ENCODE measurements at regions not wholly inside any gene's neighbourhood (a gene's known extent, or its start where the extent isn't known, plus 50 kb on each side); places are given as distances from the start of the nearest gene placed in this dataset.
"Not testable (repeated sequence)": the region's sequence is repeated elsewhere in the genome, so short reads cannot be mapped to it uniquely, and the experiment has no call there.

GRCh38 chr6:65996096-65996495 lies 289.1 kb upstream of the EYS start:
- TF ChIP-seq CTCF (IDR thresholded peaks at IDR 0.05; ENCODE audit: insufficient read depth, low read depth, low read length): no peak
- Histone ChIP-seq H3K36me3 (ENCODE audit: control insufficient read depth, insufficient read depth, low read length) (no peaks in the 10 kb centered on the region), H3K4me3 (ENCODE audit: low read depth, low read length) (no peak overlapping the region), H3K27me3 (ENCODE audit: control insufficient read depth, insufficient read depth, low read length) (no peaks in the 10 kb centered on the region)
- POLR2A ChIA-PET: no interaction called here
- DNase-seq (ENCODE audit: low read depth): no peak
- CTCF ChIA-PET: no interaction called here

GRCh38 chr6:65989676-65990075 lies 282.6 kb upstream of the EYS start:
- no peak for TF ChIP-seq CTCF (IDR thresholded peaks at IDR 0.05; ENCODE audit: insufficient read depth, low read depth, low read length)
- POLR2A ChIA-PET: no interaction called here
- no peaks in the 10 kb centered on the region for H3K36me3 ChIP-seq (ENCODE audit: control insufficient read depth, insufficient read depth, low read length)
- no peak overlapping the region for H3K4me3 ChIP-seq (ENCODE audit: low read depth, low read length)
- CTCF ChIA-PET: no interaction called here
- no peaks in the 10 kb centered on the region for H3K27me3 ChIP-seq (ENCODE audit: control insufficient read depth, insufficient read depth, low read length)
- no peak for DNase-seq (ENCODE audit: low read depth)

DNA sequence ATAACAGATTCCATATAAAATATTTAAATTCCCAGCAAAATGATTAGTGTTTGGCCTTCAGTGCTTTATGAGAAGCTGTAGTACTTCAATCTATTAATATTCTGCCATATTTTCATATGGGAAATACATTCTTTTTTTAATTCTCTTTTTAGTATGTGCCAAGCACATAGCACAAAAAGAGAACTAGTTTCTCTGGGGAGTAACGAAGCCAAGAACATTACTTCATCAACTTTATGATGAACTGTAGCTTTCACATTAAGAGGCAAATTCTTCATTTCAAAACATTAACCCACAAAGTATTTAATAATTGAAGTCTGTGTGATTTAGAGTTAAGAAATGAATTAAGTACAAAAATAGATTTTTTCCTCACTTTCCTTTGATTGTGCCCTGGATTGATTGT lies 281.0 kb upstream of the EYS start:
- H3K4me3 ChIP-seq (ENCODE audit: low read depth, low read length): no peak overlapping the region
- CTCF ChIA-PET: no interaction called here
- DNase-seq (ENCODE audit: low read depth): no peak
- H3K36me3 ChIP-seq (ENCODE audit: control insufficient read depth, insufficient read depth, low read length): no peaks in the 10 kb centered on the region
- H3K27me3 ChIP-seq (ENCODE audit: control insufficient read depth, insufficient read depth, low read length): no peaks in the 10 kb centered on the region
- POLR2A ChIA-PET: no interaction called here
- no peak for TF ChIP-seq CTCF (IDR thresholded peaks at IDR 0.05; ENCODE audit: insufficient read depth, low read depth, low read length)

GRCh38 chr6:65984089-65984488 lies 277.1 kb upstream of the EYS start:
- POLR2A ChIA-PET: no interaction called here
- Histone ChIP-seq H3K27me3 (ENCODE audit: control insufficient read depth, insufficient read depth, low read length) (no peaks in the 10 kb centered on the region), H3K4me3 (ENCODE audit: low read depth, low read length) (no peak overlapping the region), H3K36me3 (ENCODE audit: control insufficient read depth, insufficient read depth, low read length) (no peaks in the 10 kb centered on the region)
- TF ChIP-seq CTCF (IDR thresholded peaks at IDR 0.05; ENCODE audit: insufficient read depth, low read depth, low read length): no peak
- DNase-seq (ENCODE audit: low read depth): no peak
- CTCF ChIA-PET: no interaction called here

GRCh38 chr6:65979120-65979519 lies 272.1 kb upstream of the EYS start:
- H3K4me3 ChIP-seq (ENCODE audit: low read depth, low read length): no peak overlapping the region
- ChIA-PET CTCF (interaction anchor here (0.7 kb wide), 1 partner anchor 12 kb away, joined by 3 read pairs; no protein-coding TSS in a partner anchor), POLR2A (no interaction called here)
- DNase-seq (ENCODE audit: low read depth): no peak
- H3K27me3 ChIP-seq (ENCODE audit: control insufficient read depth, insufficient read depth, low read length): no peaks in the 10 kb centered on the region
- no peak for TF ChIP-seq CTCF (IDR thresholded peaks at IDR 0.05; ENCODE audit: insufficient read depth, low read depth, low read length)
- H3K36me3 ChIP-seq (ENCODE audit: control insufficient read depth, insufficient read depth, low read length): no peaks in the 10 kb centered on the region

DNA sequence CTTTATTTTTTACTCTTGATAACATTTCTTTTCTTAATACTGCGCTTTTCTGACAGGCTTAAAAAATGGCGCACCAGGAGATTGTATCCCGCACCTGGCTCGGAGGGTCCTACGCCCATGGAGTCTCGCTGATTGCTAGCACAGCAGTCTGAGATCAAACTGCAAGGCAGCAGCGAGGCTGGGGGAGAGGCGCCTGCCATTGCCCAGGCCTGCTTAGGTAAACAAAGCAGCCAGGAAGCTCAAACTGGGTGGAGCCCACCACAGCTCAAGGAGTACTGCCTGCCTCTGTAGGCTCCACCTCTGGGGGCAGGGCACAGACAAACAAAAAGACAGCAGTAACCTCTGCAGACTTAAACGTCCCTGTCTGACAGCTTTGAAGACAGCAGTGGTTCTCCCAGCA lies 264.2 kb upstream of the EYS start:
- POLR2A ChIA-PET; CTCF ChIA-PET; H3K27me3 ChIP-seq (ENCODE audit: control insufficient read depth, insufficient read depth, low read length); H3K36me3 ChIP-seq (ENCODE audit: control insufficient read depth, insufficient read depth, low read length); DNase-seq (ENCODE audit: low read depth); H3K4me3 ChIP-seq (ENCODE audit: low read depth, low read length): not testable (repeated sequence)
